HG02623 (cell line): ENCODE measurements at regions not wholly inside any gene's neighbourhood (a gene's known extent, or its start where the extent isn't known, plus 50 kb on each side); places are given as distances from the start of the nearest gene placed in this dataset.

Source experiments
- ATAC-seq: cut with Tn5 transposase; IDR thresholded peaks from one replicate; pipeline ENCODE4 v1.9.1; 2021; ENCODE audit warnings: moderate library complexity; ENCODE audit not compliant: unreplicated experiment

- ATAC-seq, result no peak
Observed at GRCh38 chr6:44531442-44532015, 144.0 kb downstream of the CDC5L start.

GRCh38 chr6:44533421-44533820 is 145.9 kb downstream of the CDC5L start:
- ATAC-seq, result no peak

GRCh38 chr6:44534291-44534690 is 146.8 kb downstream of the CDC5L start:
- no peak for ATAC-seq

GRCh38 chr6:44535446-44535845 is 147.9 kb downstream of the CDC5L start:
- ATAC-seq, result no peak

- no peak for ATAC-seq
Observed at GRCh38 chr6:44535967-44536366, 148.5 kb downstream of the CDC5L start.

GRCh38 chr6:44537306-44538049 is 150.0 kb downstream of the CDC5L start:
- ATAC-seq, result no peak

GRCh38 chr6:44538131-44538806 is 150.8 kb downstream of the CDC5L start:
- no peak for ATAC-seq

GRCh38 chr6:44538807-44539201 is 151.3 kb downstream of the CDC5L start:
- ATAC-seq, result no peak

GRCh38 chr6:44539701-44540355 is 152.3 kb downstream of the CDC5L start:
- no peak for ATAC-seq

GRCh38 chr6:44540881-44541280 is 153.4 kb downstream of the CDC5L start:
- ATAC-seq, result no peak

- ATAC-seq, result no peak
Observed at GRCh38 chr6:44542401-44543116, 155.1 kb downstream of the CDC5L start.

GRCh38 chr6:44543664-44544063 is 156.2 kb downstream of the CDC5L start:
- no peak for ATAC-seq

GRCh38 chr6:44545224-44545623 is 157.7 kb downstream of the CDC5L start:
- ATAC-seq, result no peak

GRCh38 chr6:44548319-44548718 is 160.8 kb downstream of the CDC5L start:
- no peak for ATAC-seq

GRCh38 chr6:44549516-44549915 is 162.0 kb downstream of the CDC5L start:
- ATAC-seq, result no peak

GRCh38 chr6:44554194-44554593 is 166.7 kb downstream of the CDC5L start:
- ATAC-seq, result no peak

- ATAC-seq, result no peak
Observed at GRCh38 chr6:44554861-44555260, 167.4 kb downstream of the CDC5L start.

- ATAC-seq, result no peak
Observed at GRCh38 chr6:44556046-44556445, 168.5 kb downstream of the CDC5L start.

GRCh38 chr6:44558024-44558831 is 170.7 kb downstream of the CDC5L start:
- ATAC-seq, result no peak

- no peak for ATAC-seq
Observed at GRCh38 chr6:44558832-44559251, 171.3 kb downstream of the CDC5L start.
